SJSA1 (cell line): ENCODE measurements at regions not wholly inside any gene's neighbourhood (a gene's known extent, or its start where the extent isn't known, plus 50 kb on each side); places are given as distances from the start of the nearest gene placed in this dataset.

Source experiments
- DNase-seq, 2 experiments: peaks; one replicate each; pipeline ENCODE4 v3.0.0-alpha.2; 2015 to 2020; ENCODE audit warnings: low spot score in 2 of 2, low read depth in 1 of 2
- H3K27ac ChIP-seq: fragments of 250-450 bp; sonication (Bioruptor Pico); 2 replicates; pipeline ENCODE4 v1.5.1; 2020; ENCODE audit warnings: mild to moderate bottlenecking, moderate library complexity
- H3K27me3 ChIP-seq: fragments of 250-450 bp; sonication (Bioruptor Pico); replicated peaks from 2 replicates; pipeline ENCODE4 v1.5.1; 2020; ENCODE audit warnings: mild to moderate bottlenecking, moderate library complexity
- H3K36me3 ChIP-seq: fragments of 250-450 bp; sonication (Bioruptor Pico); 2 replicates; pipeline ENCODE4 v1.5.1; 2020; ENCODE audit warnings: mild to moderate bottlenecking
- H3K4me1 ChIP-seq: fragments of 250-450 bp; sonication (Bioruptor Pico); replicated peaks from 2 replicates; pipeline ENCODE4 v1.6.1; 2021; ENCODE audit warnings: mild to moderate bottlenecking
- H3K4me3 ChIP-seq: fragments of 250-450 bp; sonication (Bioruptor Pico); 2 replicates; pipeline ENCODE4 v1.5.1; 2020; ENCODE audit warnings: mild to moderate bottlenecking
- H3K9me3 ChIP-seq: fragments of 250-450 bp; sonication (Bioruptor Pico); replicated peaks from 2 replicates; pipeline ENCODE4 v1.5.1; 2020; ENCODE audit warnings: mild to moderate bottlenecking

DNA sequence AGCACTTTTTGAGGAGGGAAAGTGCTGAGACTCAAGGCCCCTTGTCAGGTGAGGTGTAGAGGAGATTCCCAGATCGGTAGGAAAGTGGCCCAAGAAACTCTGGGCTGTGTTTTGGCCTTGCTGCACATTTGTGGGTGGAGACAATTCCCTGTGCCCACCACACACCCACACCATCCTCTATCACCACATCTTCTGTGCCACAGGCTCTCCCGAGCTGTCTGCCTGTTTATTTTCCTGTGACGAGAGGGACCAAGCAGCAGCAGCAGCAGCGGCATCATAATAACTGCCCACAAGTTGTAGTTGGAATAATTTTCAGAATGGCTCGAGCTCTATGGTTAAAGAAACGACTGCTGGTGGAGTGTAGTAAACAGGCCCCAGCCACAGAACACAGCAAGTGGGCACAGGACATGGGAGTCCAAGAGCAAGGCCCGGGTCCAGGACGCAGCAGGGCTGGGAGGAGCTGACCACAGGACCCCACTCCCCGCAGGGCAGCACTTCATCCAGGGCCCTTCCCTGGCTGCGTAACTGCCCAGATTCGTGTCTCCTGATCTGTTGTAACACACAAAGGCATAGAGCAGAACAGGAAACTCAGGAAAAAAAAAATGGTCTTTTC, 55.6 kb upstream of the BCL2L14 start:
- H3K27me3 ChIP-seq, result no peaks in the 10 kb centered on the region
- no peaks in the 10 kb centered on the region for H3K9me3 ChIP-seq
- H3K4me3 ChIP-seq, result no peak overlapping the region
- H3K36me3 ChIP-seq, result no peaks in the 10 kb centered on the region
- no peak for DNase-seq
- H3K27ac ChIP-seq, result no peak overlapping the region
- H3K4me1 ChIP-seq, result peaks cover 27% of the 10 kb centered on the region

DNA sequence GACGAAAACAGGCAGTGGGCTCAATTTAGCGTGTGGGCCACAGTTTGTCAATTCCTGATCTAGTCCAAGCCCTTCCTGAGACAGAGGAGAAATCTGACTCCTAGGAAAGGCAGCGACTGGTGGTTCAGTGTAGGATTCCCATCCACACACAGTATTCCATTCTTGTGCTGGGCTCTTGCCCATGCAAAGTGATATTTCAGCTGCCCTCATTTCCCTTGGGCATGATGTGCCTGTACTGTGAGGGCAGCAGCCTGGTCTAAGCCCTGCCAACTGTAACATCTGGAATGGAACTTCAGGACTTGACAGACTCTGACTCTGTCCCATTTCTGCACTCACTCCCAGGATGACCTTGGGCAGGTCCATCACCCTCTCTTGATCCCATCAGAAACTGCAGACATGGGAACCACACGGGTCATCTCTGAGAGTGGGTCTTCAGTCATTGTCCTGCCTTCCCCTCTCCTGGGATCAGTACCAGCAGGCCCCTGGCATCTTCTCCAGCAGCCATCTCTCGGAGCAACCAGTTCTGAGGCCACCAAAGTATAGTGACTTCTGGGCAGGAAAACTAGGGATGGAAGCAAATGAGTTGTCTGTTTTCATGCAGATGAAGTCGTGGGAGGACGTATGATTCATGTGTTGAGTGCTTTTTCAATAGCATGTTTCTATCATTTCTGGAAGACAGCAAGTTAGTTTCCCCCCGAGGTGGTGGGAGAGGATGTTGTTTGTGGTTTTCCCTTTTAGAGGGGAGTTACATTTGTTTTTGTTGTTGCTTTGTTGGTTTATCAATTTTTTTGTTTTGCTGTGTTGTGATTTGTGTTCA, 54.2 kb upstream of the BCL2L14 start:
- H3K27ac ChIP-seq, result no peak overlapping the region
- no peaks in the 10 kb centered on the region for H3K27me3 ChIP-seq
- no peak overlapping the region for H3K4me3 ChIP-seq
- no peaks in the 10 kb centered on the region for H3K9me3 ChIP-seq
- no peaks in the 10 kb centered on the region for H3K36me3 ChIP-seq
- no peak for DNase-seq
- H3K4me1 ChIP-seq, result peaks cover 14% of the 10 kb centered on the region

DNA sequence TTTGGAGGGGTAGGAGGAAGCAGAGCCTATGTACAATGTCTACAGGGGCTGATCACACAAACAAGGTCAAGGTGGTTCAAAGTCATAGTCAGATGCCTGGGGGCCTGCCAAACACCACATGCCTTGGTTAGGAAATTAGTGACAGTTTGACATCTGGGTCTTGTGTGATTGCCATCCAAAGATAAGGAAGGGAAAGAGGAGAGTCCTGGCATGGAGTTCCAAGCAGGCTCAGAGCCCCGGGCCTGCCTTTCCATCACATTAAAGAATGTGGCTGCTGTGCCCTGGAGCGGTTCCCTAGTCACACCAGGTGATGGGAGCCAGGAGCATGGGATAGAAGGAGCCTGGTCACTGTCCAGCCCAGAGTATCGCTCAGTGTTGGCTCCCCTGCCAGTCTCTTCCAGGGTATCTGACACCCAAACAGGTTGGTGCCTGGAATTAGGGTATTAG, 53.6 kb upstream of the BCL2L14 start:
- H3K36me3 ChIP-seq, result no peaks in the 10 kb centered on the region
- DNase-seq, result no peak
- no peaks in the 10 kb centered on the region for H3K27me3 ChIP-seq
- peaks cover 13% of the 10 kb centered on the region; the same call in 1 of the 2 replicates for H3K4me1 ChIP-seq
- no peak overlapping the region for H3K4me3 ChIP-seq
- H3K27ac ChIP-seq, result no peak overlapping the region
- H3K9me3 ChIP-seq, result no peaks in the 10 kb centered on the region

DNA sequence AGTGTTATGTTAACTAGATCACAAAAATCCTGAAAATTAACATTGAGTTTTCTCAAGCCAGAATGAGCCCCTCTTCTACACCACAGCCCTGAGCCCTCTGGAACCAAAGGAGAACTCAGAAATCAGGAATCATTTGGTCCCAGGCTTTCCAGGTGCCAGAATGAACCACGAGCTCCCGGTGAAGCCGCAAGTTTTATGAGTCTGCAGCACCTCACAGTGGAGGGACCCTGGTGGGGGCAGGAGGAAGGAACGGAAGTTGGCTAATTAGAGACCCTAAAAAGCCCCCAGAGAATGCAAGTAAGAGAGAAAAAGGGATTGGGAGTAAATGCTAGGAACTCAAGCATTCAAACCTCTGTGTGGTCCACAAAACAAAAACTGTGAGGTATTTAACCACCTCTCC, 52.9 kb upstream of the BCL2L14 start:
- H3K36me3 ChIP-seq, result no peaks in the 10 kb centered on the region
- no peaks in the 10 kb centered on the region for H3K27me3 ChIP-seq
- peaks cover 13% of the 10 kb centered on the region; the same call in 1 of the 2 replicates for H3K4me1 ChIP-seq
- peak in 1 of 2 experiments; percentile 18 for DNase-seq
- no peak overlapping the region for H3K27ac ChIP-seq
- H3K4me3 ChIP-seq, result no peak overlapping the region
- no peaks in the 10 kb centered on the region for H3K9me3 ChIP-seq

DNA sequence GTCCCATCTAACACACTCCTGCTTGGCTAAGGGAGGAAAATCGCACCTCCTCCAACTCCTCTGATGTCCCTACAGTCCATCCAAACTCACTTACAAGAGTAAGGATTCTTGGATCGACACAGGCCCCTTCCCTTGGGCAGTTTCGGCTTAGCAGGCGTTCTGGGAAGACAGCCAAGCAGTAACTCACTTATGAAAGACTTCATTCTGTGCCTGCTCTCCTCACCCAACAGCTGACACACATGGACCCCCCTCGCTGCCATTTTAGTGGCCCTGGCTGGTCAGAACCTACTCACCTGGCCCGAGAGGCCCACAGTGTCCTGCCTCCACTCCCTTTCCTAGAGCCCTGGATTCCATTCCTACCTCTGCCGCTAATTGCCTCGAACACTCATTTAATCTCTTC, 52.3 kb upstream of the BCL2L14 start:
- DNase-seq, result peak in 1 of 2 experiments; percentile 34
- H3K27me3 ChIP-seq, result no peaks in the 10 kb centered on the region
- H3K36me3 ChIP-seq, result no peaks in the 10 kb centered on the region
- H3K4me3 ChIP-seq, result no peak overlapping the region
- no peaks in the 10 kb centered on the region for H3K9me3 ChIP-seq
- peaks cover 13% of the 10 kb centered on the region; the same call in 1 of the 2 replicates for H3K4me1 ChIP-seq
- no peak overlapping the region for H3K27ac ChIP-seq

DNA sequence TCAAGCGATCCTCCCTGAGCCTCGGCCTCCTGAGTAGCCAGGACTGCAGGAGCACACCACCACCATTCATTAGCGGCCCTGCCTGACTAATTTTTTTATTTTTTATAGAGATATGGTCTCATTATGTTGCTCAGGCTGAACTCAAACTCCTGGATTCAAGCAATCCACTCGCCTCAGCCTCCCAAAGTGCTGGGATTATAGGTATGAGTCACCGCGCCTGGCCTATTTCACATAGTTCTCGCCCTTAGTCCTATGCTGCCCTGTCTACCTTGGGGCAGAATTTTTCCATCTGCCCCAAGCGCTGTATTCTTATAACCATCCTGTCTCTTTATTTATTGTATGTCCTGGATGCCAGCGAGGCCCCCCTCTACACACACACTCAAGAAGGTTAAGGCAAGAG, 50.9 kb upstream of the BCL2L14 start:
- Histone ChIP-seq H3K4me3 (no peak overlapping the region), H3K27me3 (no peaks in the 10 kb centered on the region), H3K9me3 (no peaks in the 10 kb centered on the region), H3K27ac (no peak overlapping the region), H3K36me3 (no peaks in the 10 kb centered on the region), H3K4me1 (peaks cover 13% of the 10 kb centered on the region; the same call in 1 of the 2 replicates)
- DNase-seq, result peak in 1 of 2 experiments; percentile 24

DNA sequence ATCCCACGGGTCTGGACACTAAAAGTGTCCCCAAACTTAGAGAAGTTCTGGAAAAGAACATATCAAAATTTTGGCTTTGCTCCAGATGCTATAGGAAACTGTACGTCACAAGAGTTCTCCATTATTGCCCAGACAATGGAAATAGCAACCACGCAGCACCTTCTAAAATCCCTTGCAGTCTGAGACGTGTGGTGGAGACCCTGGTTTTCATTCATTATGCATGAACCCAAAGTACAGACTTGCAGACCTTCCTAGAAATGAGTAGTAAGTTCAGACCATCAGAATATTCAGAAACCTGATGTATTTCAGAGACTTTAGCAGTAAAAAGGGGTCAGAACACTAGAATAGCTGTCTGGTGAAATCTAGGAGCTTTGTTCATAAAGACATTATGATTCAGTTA, 50.0 kb upstream of the BCL2L14 start:
- Histone ChIP-seq H3K36me3 (no peaks in the 10 kb centered on the region), H3K9me3 (no peaks in the 10 kb centered on the region), H3K27ac (no peak overlapping the region), H3K27me3 (no peaks in the 10 kb centered on the region), H3K4me1 (peaks cover 13% of the 10 kb centered on the region; the same call in 1 of the 2 replicates), H3K4me3 (no peak overlapping the region)
- no peak for DNase-seq
